ENCODE measurements at regions not wholly inside any gene's neighbourhood (a gene's known extent, or its start where the extent isn't known, plus 50 kb on each side); places are given as distances from the start of the nearest gene placed in this dataset.

DNA sequence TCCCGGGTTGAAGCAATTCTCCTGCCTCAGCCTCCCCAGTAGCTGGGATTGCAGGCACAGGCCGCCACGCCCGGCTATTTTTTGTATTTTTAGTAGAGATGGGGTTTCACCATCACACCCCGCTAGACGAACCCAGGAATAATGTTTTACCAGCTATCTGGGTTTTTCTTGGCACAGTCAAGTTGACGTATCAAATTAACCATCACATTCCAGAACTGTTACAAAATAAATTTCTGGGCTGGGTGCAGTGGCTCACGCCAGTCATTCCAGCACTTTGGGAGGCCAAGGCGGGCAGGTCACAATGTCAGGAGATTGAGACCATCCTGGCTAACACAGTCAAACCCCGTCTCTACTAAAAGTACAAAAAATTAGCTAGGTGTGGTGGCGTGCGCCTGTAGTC lies 501.2 kb downstream of the SHISA9 start:
- no peak for DNase-seq

DNA sequence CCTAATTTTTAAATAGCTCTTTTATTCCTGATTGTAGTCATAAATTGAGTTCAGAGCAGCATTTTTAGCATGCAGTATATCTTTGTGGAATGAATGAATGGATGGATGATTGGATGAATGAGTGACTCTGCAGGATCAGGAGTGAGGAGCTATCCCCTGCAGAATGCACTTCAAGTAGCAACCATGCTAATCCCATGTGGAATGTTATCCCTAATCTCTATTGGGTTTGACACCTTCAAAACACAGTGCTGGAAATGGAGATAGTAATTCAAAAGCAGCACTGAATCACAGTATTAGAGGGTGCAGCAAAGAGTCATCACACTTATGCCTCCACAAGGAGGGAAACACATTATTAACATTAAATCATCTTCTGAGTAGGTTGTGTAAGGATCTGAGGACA lies 501.9 kb downstream of the SHISA9 start:
- no peak for DNase-seq

DNA sequence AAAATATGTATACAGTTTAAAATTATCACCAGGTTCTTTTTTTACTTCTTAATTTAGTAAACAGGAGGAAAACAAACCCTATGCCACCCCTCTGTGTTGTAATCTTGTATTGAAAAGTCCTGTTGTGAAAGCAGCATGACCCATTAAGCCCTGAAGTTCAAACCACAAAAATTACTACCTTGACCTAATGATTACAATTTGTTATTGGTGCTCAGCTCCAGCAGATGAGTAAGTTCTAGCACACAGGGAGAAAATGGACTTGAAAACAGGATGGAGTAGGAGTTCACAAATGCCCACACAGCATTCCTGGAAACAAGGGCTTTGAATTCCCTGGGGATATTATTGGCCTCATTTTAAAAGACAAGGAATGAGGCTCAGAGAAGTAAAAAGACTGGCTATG lies 505.8 kb upstream of the ERCC4 start:
- DNase-seq, result no peak

DNA sequence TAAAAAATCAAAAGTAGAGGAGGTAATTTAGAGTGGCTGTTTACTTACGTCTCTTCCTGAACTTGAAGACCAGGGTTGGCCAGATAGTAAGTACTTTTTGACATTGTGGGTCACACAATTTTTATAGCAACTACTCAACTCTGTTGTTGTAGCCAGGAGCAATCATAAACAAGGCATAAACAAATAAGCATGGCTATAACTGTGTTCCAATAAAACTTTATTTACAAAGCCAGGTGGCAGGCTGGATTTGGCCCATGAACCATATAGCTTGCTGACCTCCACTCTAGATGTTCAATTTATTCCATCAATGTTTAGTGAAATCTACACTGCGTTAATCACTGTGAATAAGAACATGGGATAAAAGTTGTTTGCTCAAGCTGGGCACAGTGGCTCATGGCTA lies 500.4 kb upstream of the ERCC4 start:
- DNase-seq, result no peak

DNA sequence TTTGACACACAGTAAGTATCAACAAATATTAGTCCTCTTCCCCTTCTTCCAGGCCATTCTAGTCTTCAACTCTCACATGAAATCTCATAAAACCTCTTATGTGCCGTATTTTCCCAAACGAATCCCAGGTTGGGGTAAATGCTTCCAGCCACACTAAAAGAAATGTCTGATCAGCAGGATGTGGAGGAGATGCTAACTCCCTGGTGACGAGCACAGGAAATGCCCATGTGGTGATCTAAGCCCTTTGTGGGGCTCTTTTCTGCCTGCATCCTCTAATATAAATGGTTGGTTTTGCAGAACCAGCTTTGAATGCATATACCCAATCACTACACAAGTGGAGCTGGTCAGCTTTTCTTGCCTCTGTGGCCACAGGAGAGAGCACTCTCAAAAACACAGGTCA lies 498.2 kb upstream of the ERCC4 start:
- no peak for DNase-seq

DNA sequence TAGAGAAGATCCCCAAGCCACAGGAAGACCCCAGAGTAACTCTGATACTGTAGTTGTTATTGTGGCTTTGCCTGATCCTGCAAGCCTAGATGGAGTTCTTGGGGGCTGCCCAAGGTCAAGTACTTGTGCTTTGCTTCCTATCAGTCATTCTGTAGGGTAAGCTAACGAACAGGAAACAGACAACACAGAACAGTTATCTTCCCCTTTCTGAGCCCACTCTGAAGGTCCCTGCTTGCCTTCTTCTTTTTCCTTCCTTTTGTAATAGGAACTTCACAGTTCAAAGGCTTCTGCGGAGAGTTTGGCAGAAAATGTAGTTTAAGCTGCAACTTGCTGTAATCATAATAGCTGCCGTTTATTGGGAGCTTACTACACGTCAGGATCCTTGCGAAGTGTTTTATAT lies 494.1 kb upstream of the ERCC4 start:
- DNase-seq, result peak; percentile 16

DNA sequence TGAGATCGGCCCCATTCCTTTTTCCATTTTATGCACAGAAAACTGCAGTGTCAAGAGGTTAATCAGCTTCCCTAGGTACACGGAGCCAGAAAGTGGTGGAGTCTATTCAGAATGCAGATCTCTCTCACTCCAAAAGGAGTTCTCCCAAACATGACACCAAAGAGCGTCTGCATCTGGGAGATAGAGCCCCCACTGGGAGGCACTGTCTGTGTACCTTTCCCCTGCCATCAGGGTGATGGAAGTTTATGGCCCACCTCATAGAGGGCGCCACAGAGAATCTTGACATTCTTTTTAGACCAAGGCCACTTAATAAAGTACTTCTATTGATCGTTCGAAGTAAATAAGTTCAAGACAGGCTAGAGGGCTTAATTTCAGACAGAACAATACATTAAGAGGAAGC lies 493.7 kb upstream of the ERCC4 start:
- DNase-seq, result no peak

DNA sequence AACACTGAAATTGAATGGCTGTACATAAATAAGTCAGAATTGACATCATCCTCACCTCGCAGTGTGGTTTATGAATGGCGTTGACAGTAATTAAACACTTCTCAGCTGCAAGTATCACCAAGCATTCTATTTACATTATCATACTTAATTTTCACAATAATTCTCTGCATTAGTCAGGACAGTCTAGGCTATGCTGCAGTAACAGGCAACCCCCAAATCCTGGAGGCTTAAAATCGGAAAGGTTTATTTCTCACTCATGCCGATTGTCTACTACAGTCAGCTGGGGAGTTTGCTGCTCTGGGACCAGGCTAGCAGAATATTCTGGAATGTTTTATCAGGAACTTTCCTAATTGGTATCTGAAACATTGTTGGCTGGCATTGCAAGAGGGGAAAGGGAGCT lies 493.2 kb upstream of the ERCC4 start:
- no peak for DNase-seq

DNA sequence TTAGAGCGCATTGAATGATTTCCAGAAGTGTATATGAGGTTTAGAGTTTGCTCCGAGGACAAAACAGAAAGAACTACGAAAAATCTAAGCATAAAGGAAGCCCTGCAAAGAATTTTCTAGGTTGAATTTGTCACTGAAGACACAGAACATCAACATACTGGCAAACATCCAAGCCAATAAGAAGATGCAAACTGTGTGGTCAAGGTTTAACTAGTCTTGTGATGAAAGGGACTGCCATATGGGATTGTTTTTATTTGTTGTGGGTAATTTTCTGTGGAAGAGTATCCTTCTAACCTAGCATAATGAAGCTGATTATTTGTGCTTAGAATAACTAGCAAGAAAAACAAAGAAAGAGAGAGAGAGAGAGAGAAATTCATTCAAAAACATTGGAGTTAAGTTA lies 492.0 kb upstream of the ERCC4 start:
- DNase-seq, result no peak

DNA sequence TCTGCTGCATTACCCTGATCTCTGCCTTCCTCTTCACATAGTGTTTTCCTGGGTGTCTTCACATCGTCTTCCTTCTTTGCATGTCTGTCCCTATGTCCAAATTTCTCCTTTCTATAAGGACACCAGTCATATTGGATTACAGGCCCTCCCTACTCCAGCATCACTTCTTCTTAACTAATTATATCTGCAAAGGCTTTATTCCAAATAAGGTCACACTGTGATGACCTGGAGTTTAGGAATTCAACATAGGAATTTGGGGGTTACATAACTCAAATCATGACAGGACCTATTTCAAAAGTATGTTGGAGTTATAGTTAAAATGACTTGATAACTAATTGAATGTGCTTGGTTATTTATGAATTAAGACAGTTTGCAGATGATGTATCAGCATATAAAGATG lies 490.5 kb upstream of the ERCC4 start:
- DNase-seq, result no peak

DNA sequence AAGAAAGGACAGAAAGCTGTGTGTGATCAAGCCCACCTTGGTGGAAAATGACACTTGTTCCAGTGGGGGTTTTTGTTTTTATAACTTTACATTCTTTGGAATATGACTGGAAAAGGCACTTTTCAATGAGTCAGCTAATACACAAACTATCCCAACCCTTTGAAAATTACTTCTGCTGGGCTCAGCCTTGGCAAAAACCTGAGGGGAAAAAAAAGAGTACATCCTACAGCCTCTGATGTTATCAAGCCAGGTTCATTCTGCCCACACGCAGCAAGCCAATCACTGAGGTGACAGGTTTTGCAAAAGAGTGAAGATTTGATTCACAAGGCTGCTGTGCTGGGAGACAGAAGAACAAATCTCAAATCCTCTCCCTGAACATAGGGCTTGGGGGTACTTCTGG lies 484.5 kb upstream of the ERCC4 start:
- no peak for DNase-seq

DNA sequence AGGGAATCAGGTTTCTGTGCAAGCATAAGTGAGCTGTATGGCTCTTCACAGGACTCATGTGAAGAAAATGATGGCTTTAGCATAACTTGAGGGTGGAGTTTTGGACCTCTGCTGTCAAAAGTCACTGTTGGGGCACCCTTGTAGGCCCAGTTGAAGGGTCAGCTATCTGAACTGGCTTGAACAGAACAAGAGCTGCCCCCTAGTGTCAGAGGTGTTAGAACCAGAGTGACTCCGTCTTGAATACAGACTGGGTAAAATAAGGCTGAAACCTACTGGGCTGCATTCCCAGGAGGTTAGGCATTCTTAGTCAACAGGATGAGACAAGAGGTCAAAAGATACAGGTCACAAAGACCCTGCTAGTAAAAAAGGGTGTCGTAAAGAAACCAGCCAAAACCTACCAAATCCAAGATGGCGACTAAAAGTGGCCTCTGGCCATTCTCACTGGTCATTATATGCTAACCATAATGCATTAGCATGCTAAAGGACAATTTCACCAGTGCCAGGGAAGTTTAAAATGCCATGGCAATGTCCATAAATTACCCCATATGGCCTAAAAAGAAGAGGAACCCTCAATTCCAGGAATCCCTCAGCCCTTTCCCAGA lies 484.0 kb upstream of the ERCC4 start:
- no peak for DNase-seq

DNA sequence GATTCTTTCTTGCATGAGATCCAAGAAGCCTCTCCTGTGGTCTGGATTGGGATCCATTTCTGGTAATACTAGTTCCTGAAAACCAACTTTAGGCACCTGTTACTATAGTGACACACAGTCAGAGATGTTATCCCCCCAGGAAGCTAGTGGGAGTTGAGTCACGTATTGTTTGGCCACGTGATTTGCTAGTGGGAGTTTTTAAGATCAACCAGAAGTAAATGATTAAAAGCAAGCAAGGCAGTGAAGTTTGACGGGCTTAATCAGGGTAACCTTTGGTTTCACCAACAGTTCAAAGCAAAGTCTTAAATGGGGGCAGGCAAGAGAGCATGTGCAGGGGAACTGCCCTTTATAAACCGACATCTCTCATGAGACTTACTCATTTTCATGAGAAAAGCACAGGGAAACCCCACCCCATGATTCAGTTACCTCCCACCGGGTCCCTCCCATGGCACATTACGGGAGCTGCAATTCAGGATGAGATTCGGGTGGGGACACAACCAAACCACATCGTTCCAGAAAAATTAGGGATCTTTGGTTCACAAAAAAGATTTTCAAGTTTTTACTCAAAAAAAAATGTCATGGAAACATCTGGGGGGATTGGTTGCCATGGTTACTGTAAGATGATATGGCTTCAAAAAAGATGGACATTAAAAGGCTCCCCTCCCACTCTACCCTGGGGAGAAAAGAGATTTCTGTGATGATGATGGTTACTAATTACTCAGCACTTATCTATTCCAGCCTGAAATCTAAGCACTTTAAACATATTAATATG lies 483.1 kb upstream of the ERCC4 start:
- no peak for DNase-seq

DNA sequence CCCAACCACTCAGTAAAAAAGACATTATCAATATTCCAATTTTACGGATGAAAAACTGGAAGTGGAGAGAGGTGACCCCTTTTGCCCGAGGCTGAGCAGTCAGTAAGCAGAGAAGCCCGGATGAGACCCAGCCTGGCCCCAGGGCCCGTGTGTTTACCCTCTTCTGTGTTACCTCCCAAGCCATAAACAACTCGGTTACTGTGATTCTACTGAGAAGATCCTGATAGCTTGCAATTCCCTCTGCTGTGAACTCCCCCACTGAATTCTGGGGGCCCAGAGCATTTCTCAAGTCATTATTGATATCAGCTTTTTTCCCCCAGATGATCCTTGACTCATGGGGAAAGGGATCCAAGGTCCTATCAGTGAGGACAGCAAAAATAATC lies 482.6 kb upstream of the ERCC4 start:
- no peak for DNase-seq

DNA sequence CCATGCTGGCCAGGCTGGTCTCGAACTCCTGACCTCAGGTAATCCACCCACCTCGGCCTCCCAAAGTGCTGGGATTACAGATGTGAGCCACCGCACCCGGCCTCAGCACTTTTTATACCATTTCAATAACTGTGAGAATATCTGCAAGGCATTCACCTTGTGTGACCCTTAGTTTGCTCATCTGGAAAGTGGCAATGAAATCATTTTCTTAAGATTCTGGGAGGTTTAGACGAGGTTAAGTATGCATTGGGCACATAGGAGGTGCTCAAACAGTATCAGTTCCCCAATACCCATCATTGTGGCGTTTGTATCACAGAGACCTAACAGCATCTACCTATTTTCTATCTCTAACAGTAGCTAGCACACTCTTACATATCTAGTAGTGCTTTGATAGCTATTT lies 481.9 kb upstream of the ERCC4 start:
- no peak for DNase-seq

DNA sequence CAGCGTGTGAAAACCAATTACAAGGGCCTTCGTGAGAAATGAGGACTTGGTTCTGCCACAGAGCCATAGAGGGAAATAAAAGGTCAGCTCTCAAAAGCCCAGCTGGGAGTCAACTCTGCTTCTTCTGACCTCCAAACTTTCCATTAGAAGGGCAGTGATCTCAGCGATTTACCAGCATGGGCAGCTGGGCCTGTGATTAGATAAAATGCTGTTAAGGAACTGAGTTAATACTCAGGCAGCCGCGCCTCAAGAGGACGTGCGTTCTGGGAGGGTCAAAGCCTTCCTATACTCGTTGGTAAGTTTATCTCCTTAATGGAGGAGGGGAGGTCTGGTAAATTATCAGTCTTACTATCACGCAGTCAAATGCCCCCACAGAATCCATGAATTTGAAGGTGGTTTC lies 480.2 kb upstream of the ERCC4 start:
- DNase-seq, result no peak

DNA sequence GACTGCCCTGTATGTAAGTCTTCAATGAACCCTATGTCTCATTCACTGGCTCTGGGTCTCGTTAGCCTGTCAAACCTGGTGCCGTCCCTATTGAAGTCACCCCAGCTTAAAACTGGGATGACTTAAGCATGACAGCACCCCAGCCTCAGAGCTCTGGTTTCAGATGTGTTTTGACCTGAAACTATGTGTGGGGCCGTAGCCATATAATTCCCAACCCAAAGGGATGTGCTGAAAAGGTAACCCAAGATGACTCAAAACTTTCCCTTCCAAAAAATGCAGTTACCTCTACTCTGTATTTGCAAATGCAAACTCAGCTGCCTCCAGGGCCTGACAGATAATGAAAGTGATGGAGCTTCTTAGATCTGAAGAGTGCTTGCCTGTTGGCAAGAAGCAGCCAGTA lies 478.3 kb upstream of the ERCC4 start:
- no peak for DNase-seq

DNA sequence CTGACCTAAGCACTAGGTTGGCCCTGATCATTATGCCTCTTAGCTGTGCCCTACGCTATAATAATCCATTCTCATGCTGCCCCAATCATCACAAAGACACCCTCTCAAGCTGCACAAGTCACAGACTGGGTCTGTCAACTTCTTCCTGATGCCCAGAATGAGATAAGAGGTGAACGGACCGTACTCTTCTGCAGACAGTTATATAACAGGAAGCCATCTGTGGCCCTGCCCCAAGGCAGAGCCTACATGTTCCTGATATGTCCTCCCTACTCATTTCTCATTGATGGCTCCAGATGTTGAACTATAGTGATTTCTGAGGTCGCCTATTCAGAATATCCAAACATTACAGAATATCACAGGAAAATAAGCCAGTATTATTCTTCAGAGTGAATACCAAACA lies 471.6 kb upstream of the ERCC4 start:
- DNase-seq, result no peak

DNA sequence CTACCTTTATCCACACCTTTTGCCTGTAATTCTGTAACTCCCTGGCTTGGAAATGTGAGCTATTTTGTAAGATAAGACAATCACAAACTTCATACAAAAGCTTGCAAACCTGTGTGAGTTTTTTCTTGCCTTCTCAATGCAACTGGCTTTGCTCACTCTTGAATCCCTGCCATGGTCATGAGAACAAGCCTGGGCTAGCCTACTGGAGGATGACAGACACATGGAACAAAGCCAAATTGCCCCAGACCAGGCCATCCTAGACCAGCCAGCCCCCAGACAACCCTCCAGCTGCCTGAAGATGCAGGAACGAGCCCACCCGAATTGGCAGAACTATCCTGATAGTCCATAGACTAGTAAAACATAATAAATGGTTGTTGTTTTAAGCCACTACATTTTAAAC lies 466.6 kb upstream of the ERCC4 start:
- no peak for DNase-seq

DNA sequence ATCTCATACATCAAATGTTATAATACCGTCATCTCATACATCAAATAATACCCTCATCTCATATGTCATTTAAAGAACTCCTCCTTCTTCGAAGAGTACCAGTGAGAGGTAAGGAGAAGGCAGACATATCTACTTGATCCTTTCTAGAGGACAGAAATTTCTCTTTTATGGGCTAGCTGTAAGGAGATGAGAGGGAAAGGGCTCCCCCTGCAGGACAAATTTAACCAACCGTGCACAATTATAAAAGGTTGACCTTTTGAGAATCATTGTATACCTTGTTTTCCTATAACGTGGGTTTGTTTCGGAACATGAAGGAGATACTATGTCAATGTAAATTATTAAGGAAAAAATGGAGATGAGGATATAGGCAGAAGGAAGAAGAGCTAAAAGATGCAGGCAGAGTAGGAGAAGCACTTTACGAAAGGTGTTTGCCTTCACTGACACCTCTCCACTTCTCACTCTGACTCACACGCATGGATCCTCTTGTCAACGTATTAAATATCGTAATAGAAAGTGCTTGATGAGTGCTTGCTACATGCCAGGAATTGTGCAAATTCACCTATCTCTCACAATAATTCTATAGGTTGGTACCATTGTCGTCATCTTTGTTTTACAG lies 465.9 kb upstream of the ERCC4 start:
- no peak for DNase-seq

DNA sequence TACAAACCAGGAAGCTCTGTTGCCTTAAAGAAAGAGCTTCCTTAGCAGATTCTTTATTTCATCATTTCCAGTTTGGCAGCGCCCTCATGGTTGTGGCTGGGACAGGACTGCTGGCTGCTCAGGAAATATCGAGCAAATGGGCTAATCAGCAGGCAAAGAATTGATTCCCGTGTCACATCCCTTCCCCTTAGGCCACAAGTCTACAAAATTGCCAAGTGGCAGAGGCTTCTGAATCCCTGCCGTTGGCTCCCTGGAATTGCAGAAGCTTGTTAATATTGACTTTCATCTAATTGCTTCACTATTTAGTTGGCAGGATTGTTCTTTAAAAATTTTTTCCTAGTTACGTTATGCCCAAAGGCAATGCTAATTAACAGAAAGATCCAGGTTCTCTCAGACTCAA lies 456.3 kb upstream of the ERCC4 start:
- no peak for DNase-seq

DNA sequence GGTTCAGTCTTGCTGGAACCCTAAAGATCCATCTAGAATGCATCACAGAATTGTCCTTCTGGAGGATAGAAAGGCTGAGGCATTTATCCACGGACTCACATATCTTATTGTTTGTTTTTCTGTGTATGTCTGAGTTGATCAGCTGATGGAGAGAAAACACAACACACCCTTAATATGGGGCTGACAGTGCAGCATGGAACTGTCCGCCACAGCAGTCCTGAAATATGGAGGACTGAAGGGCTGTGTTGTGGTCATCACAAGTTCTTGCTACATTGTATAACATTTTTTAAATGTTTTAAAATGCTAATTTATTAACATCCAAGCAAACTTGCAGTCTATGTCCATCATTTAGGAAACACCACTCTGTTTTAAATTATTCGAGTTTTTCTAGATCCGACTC lies 448.9 kb upstream of the ERCC4 start:
- DNase-seq, result no peak

DNA sequence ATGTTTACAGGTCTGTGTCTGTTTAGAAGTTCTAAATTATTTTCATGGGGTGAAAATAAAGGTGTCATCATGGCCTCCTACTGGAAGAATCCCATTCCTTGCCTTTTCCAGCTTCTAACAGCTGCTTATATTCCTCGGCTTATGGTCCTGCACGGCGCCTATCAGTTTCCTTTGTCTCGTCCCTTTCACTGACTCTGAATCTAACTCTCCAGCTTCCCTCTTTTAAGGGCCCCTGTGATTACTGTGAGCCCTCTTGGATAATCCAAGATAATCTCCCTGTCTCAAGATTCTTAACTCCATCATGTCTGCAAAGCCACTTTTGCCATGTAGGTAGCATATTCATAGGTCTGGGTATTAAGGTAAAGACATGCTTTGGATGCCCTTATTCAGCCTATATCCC lies 441.0 kb upstream of the ERCC4 start:
- DNase-seq, result no peak

DNA sequence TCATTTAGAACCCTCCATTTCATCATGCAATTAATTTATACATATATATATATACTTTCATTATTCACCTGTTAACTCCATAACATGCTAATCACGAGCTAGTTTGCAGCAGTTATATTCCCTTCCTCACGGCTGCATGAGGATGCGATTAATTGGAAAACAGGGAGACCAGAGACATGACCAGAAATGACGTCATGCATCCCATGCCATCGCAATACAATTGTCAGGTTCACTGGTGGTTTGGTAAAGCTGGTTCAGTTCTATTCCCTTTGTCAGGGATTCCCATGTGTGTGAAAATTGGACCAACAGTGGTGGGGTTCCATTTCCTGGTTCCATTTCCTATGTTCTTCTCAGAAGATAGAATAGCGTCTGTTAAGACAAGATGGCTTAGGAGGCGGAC lies 440.4 kb upstream of the ERCC4 start:
- DNase-seq, result no peak

DNA sequence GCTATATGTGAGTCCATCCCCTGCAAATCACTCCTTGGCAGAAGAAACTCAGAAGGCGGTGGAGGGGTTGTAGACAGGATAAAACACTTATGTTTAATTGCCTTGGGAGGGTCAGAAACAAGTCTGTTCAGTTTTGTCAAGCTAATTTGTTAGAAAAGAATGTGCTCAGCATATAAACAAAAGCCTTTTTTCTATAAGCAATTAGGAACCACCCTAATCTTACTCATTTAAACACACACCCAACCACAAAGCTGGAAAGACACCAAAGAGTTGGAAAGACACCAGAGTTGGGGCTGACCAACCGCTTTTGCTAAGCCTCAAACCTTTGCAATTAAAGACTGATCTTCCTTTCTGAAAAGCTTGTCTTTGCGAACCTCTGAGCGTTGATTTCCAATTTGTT lies 439.2 kb upstream of the ERCC4 start:
- DNase-seq, result no peak
